ENCODE measurements at regions not wholly inside any gene's neighbourhood (a gene's known extent, or its start where the extent isn't known, plus 50 kb on each side); places are given as distances from the start of the nearest gene placed in this dataset.

DNA sequence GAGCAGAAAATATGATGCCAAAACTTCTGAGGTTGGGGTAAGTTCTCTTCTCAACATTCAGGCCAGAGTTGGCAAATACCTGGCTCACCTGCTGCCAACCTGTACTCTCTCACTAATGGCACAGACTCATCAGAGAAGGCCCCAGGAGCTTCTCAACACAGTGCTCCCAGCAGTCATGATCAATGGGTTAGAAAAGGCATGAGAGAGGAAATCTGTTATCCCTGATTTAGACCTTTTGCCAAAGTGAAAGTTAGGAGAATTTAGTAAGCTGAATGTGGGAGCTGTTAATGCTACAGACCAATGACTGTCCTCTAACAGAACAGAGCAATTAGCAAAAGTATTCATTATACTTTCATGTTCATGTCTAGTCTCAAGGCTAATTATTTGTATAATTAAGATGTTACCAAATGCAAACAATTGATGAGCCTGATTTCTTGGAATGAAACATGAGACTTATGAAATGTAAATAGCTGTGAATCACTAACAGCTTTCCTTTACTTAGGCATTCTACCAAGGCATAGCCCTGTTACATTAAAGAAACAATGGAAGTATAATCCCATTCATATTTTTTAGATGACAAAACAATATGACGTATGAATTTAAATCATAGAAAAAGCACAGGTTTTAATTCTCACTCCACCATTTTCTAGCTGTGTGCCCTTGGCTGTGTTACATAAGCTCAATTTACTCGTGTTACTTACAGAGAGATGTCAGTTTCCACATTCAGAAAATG, 68.7 kb upstream of the MARCHF10 start:
- Histone ChIP-seq H3K4me1 (ENCODE audit: control insufficient read depth, low read depth, low read length) (no peaks in the 10 kb centered on the region), H3K36me3 (ENCODE audit: control insufficient read depth, low read depth, low read length) (no peaks in the 10 kb centered on the region), H3K27me3 (ENCODE audit: control insufficient read depth, insufficient read depth, low read length) (no peaks in the 10 kb centered on the region), H3K4me3 (ENCODE audit: low read length) (no peak overlapping the region), H3K9ac (ENCODE audit: low read length) (no peak overlapping the region), H3K9me3 (ENCODE audit: control insufficient read depth, low read depth, low read length) (no peaks in the 10 kb centered on the region), H3K27ac (ENCODE audit: low read length) (no peak overlapping the region)

- H3K9ac ChIP-seq (ENCODE audit: low read length): no peak overlapping the region
- H3K27ac ChIP-seq (ENCODE audit: low read length): no peak overlapping the region
Observed at GRCh38 chr17:62876063-62876462, 67.9 kb upstream of the MARCHF10 start.

DNA sequence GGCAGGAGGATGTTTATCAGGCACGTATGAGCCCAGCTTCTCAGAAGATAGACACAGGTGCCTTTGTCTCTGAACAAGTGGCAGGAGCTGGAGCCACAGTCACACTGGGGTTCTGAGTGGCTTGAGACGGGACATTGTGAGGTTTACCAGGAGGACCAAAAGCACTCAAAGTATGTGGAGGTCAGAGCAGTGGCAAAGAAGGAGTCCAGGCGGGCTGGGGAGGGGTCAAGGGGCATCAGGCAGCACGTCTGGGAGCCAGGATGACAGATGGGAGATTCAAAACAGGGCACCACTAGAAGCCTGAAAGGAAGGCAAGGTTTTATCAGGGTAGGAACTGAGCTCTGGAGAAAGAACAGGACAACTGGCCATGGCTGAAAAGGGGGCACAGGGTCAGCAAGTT, 67.2 kb upstream of the MARCHF10 start:
- H3K4me3 ChIP-seq (ENCODE audit: low read length): no peak overlapping the region
- no peaks in the 10 kb centered on the region for H3K27me3 ChIP-seq (ENCODE audit: control insufficient read depth, insufficient read depth, low read length)
- no peak overlapping the region for H3K9ac ChIP-seq (ENCODE audit: low read length)
- no peak overlapping the region for H3K27ac ChIP-seq (ENCODE audit: low read length)
- H3K4me1 ChIP-seq (ENCODE audit: control insufficient read depth, low read depth, low read length): peaks cover 9% of the 10 kb centered on the region
- no peaks in the 10 kb centered on the region for H3K36me3 ChIP-seq (ENCODE audit: control insufficient read depth, low read depth, low read length)
- H3K9me3 ChIP-seq (ENCODE audit: control insufficient read depth, low read depth, low read length): no peaks in the 10 kb centered on the region

More at GRCh38 chr17:62876063-62876462, 67.9 kb upstream of the MARCHF10 start:
- no peaks in the 10 kb centered on the region for H3K27me3 ChIP-seq (ENCODE audit: control insufficient read depth, insufficient read depth, low read length)
- H3K4me3 ChIP-seq (ENCODE audit: low read length): no peak overlapping the region
- no peaks in the 10 kb centered on the region for H3K9me3 ChIP-seq (ENCODE audit: control insufficient read depth, low read depth, low read length)
- no peaks in the 10 kb centered on the region for H3K36me3 ChIP-seq (ENCODE audit: control insufficient read depth, low read depth, low read length)
- H3K4me1 ChIP-seq (ENCODE audit: control insufficient read depth, low read depth, low read length): peaks cover under 1% of the 10 kb centered on the region

DNA sequence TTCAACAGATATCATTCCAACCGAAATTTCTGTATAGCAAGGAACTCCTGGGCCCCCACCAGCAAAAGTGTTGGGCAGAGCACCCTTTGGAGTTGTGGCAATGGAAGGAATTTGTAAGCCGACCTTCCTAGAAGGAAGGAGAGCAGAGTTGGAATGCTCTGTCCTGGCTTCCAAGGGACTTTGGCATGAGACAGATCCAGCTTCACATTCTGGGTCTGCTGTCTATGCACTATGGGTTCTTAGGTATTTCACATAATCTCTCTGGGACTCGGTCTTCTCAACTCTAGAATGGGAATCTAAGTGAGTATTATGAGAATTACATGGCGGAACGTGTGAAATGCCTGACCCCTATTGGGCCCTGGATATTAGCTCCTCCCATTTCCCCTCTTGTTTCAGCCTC, 63.2 kb upstream of the MARCHF10 start:
- no peaks in the 10 kb centered on the region for H3K36me3 ChIP-seq (ENCODE audit: control insufficient read depth, low read depth, low read length)
- no peak overlapping the region for H3K4me3 ChIP-seq (ENCODE audit: low read length)
- no peak overlapping the region for H3K27ac ChIP-seq (ENCODE audit: low read length)
- H3K9ac ChIP-seq (ENCODE audit: low read length): no peak overlapping the region
- no peaks in the 10 kb centered on the region for H3K27me3 ChIP-seq (ENCODE audit: control insufficient read depth, insufficient read depth, low read length)
- no peaks in the 10 kb centered on the region for H3K9me3 ChIP-seq (ENCODE audit: control insufficient read depth, low read depth, low read length)
- H3K4me1 ChIP-seq (ENCODE audit: control insufficient read depth, low read depth, low read length): peaks cover 17% of the 10 kb centered on the region

DNA sequence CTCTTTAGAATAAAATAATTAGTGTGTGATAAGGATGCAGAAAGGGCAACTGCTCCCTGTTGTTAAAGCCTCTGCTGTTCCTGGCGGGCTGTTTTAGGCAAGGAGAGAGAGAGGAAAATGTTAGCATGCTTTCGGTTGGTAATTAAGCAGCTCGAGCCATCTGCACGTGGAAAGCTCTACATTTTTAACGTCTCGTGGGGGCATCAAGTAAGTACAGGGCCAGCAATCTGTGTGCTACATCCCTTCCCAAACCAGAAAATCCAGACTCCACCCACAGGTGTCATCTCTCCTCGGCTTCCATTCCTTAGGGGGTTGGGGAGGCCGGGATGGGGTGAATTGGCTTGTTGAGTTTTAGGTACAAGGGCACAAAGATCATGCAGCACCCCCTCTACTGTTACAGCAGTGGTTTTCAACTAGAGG, 62.4 kb upstream of the MARCHF10 start:
- Histone ChIP-seq H3K27me3 (ENCODE audit: control insufficient read depth, insufficient read depth, low read length) (no peaks in the 10 kb centered on the region), H3K36me3 (ENCODE audit: control insufficient read depth, low read depth, low read length) (no peaks in the 10 kb centered on the region), H3K4me3 (ENCODE audit: low read length) (peak overlapping the region; percentile 29), H3K27ac (ENCODE audit: low read length) (peak overlapping the region; percentile 25), H3K4me1 (ENCODE audit: control insufficient read depth, low read depth, low read length) (peaks cover 17% of the 10 kb centered on the region), H3K9me3 (ENCODE audit: control insufficient read depth, low read depth, low read length) (no peaks in the 10 kb centered on the region), H3K9ac (ENCODE audit: low read length) (peak overlapping the region; percentile 64)

- H3K9me3 ChIP-seq (ENCODE audit: control insufficient read depth, low read depth, low read length): no peaks in the 10 kb centered on the region
- H3K9ac ChIP-seq (ENCODE audit: low read length): peak overlapping the region; percentile 64
- peaks cover 17% of the 10 kb centered on the region for H3K4me1 ChIP-seq (ENCODE audit: control insufficient read depth, low read depth, low read length)
- H3K27me3 ChIP-seq (ENCODE audit: control insufficient read depth, insufficient read depth, low read length): no peaks in the 10 kb centered on the region
- peak overlapping the region; percentile 32 for H3K27ac ChIP-seq (ENCODE audit: low read length)
- no peaks in the 10 kb centered on the region for H3K36me3 ChIP-seq (ENCODE audit: control insufficient read depth, low read depth, low read length)
- H3K4me3 ChIP-seq (ENCODE audit: low read length): peak overlapping the region; percentile 29
Observed at GRCh38 chr17:62870030-62870541, 62.0 kb upstream of the MARCHF10 start.

- Histone ChIP-seq H3K27ac (ENCODE audit: low read length) (no peak overlapping the region), H3K9ac (ENCODE audit: low read length) (no peak overlapping the region), H3K36me3 (ENCODE audit: control insufficient read depth, low read depth, low read length) (no peaks in the 10 kb centered on the region), H3K4me1 (ENCODE audit: control insufficient read depth, low read depth, low read length) (peaks cover 17% of the 10 kb centered on the region), H3K27me3 (ENCODE audit: control insufficient read depth, insufficient read depth, low read length) (no peaks in the 10 kb centered on the region), H3K4me3 (ENCODE audit: low read length) (no peak overlapping the region), H3K9me3 (ENCODE audit: control insufficient read depth, low read depth, low read length) (no peaks in the 10 kb centered on the region)
Observed at GRCh38 chr17:62868723-62869122, 60.6 kb upstream of the MARCHF10 start.

- Histone ChIP-seq H3K4me3 (ENCODE audit: low read length) (no peak overlapping the region), H3K27ac (ENCODE audit: low read length) (no peak overlapping the region), H3K4me1 (ENCODE audit: control insufficient read depth, low read depth, low read length) (peaks cover 17% of the 10 kb centered on the region), H3K9ac (ENCODE audit: low read length) (no peak overlapping the region), H3K27me3 (ENCODE audit: control insufficient read depth, insufficient read depth, low read length) (no peaks in the 10 kb centered on the region), H3K9me3 (ENCODE audit: control insufficient read depth, low read depth, low read length) (no peaks in the 10 kb centered on the region), H3K36me3 (ENCODE audit: control insufficient read depth, low read depth, low read length) (no peaks in the 10 kb centered on the region)
Observed at GRCh38 chr17:62868008-62868407, 59.9 kb upstream of the MARCHF10 start.

DNA sequence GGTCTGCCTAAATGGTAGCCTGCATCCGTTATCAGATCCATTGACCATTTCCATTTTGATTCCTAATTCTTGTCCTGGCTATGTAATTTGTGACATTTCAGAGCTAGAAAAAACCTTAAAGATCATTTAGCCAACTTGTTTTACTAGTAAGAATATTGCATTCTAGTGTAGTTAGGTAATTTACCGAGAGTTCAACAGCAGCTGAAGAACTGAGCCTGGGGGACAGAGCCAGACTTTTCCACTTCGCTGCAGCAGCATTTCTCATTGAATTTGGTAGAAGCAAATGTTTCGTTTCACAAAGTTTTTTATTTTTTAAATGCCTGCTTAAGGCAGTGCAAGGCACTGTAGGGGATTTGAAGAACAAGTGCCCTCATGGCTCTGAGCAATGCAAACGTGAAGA, 59.2 kb upstream of the MARCHF10 start:
- no peaks in the 10 kb centered on the region for H3K36me3 ChIP-seq (ENCODE audit: control insufficient read depth, low read depth, low read length)
- no peak overlapping the region for H3K9ac ChIP-seq (ENCODE audit: low read length)
- H3K27ac ChIP-seq (ENCODE audit: low read length): no peak overlapping the region
- no peaks in the 10 kb centered on the region for H3K27me3 ChIP-seq (ENCODE audit: control insufficient read depth, insufficient read depth, low read length)
- no peak overlapping the region for H3K4me3 ChIP-seq (ENCODE audit: low read length)
- peaks cover 17% of the 10 kb centered on the region for H3K4me1 ChIP-seq (ENCODE audit: control insufficient read depth, low read depth, low read length)
- no peaks in the 10 kb centered on the region for H3K9me3 ChIP-seq (ENCODE audit: control insufficient read depth, low read depth, low read length)

DNA sequence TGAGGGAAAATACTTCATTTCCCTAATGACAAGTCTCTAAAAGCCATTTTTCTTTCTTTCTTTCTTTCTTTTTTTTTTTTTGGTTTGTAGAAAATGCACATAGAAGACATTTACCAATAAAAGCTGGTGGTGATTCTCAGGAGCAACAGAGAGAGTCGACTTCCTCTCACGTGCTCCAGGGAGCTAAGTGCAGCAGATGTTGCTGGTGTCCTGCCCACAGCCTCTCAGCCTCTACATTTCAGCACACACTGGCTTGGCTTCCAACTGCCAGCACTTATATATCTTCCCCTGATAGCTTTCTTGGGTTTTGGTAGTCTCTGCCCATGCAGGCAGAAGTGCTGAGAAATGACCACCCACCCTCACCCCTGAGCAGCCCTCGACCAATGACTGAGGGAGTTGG, 58.4 kb upstream of the MARCHF10 start:
- Histone ChIP-seq H3K9me3 (ENCODE audit: control insufficient read depth, low read depth, low read length) (no peaks in the 10 kb centered on the region), H3K36me3 (ENCODE audit: control insufficient read depth, low read depth, low read length) (no peaks in the 10 kb centered on the region), H3K27ac (ENCODE audit: low read length) (no peak overlapping the region), H3K9ac (ENCODE audit: low read length) (no peak overlapping the region), H3K27me3 (ENCODE audit: control insufficient read depth, insufficient read depth, low read length) (no peaks in the 10 kb centered on the region), H3K4me3 (ENCODE audit: low read length) (no peak overlapping the region), H3K4me1 (ENCODE audit: control insufficient read depth, low read depth, low read length) (peaks cover 17% of the 10 kb centered on the region)

- Histone ChIP-seq H3K9ac (ENCODE audit: low read length) (no peak overlapping the region), H3K4me3 (ENCODE audit: low read length) (no peak overlapping the region), H3K27ac (ENCODE audit: low read length) (no peak overlapping the region), H3K4me1 (ENCODE audit: control insufficient read depth, low read depth, low read length) (peaks cover 11% of the 10 kb centered on the region), H3K27me3 (ENCODE audit: control insufficient read depth, insufficient read depth, low read length) (no peaks in the 10 kb centered on the region), H3K9me3 (ENCODE audit: control insufficient read depth, low read depth, low read length) (no peaks in the 10 kb centered on the region), H3K36me3 (ENCODE audit: control insufficient read depth, low read depth, low read length) (no peaks in the 10 kb centered on the region)
Observed at GRCh38 chr17:62865586-62865985, 57.5 kb upstream of the MARCHF10 start.

GRCh38 chr17:62862251-62862650, 54.1 kb upstream of the MARCHF10 start:
- Histone ChIP-seq H3K36me3 (ENCODE audit: control insufficient read depth, low read depth, low read length) (no peaks in the 10 kb centered on the region), H3K27me3 (ENCODE audit: control insufficient read depth, insufficient read depth, low read length) (no peaks in the 10 kb centered on the region), H3K9ac (ENCODE audit: low read length) (no peak overlapping the region), H3K27ac (ENCODE audit: low read length) (no peak overlapping the region), H3K4me3 (ENCODE audit: low read length) (no peak overlapping the region), H3K9me3 (ENCODE audit: control insufficient read depth, low read depth, low read length) (no peaks in the 10 kb centered on the region), H3K4me1 (ENCODE audit: control insufficient read depth, low read depth, low read length) (no peaks in the 10 kb centered on the region)
